ENCODE measurements at regions not wholly inside any gene's neighbourhood (a gene's known extent, or its start where the extent isn't known, plus 50 kb on each side); places are given as distances from the start of the nearest gene placed in this dataset.

- TF ChIP-seq CTCF (conservative IDR thresholded peaks at IDR 0.05): peak; percentile 72
- H3K9me3 Mint-ChIP-seq: no peaks in the 10 kb centered on the region
- no peak overlapping the region for H3K27ac Mint-ChIP-seq
- H3K4me1 Mint-ChIP-seq (ENCODE audit: unreplicated experiment): peaks cover 41% of the 10 kb centered on the region
- no peaks in the 10 kb centered on the region for H3K36me3 Mint-ChIP-seq
- H3K27me3 Mint-ChIP-seq: peaks cover 11% of the 10 kb centered on the region
- no peak for DNase-seq (ENCODE audit: extremely low spot score, unreplicated experiment)
- H3K4me3 Mint-ChIP-seq: no peak overlapping the region
Observed at GRCh38 chr15:93362821-93363220, 273.8 kb upstream of the RGMA start.

- H3K4me1 Mint-ChIP-seq (ENCODE audit: unreplicated experiment): peaks cover 41% of the 10 kb centered on the region
- no peak for TF ChIP-seq CTCF (conservative IDR thresholded peaks at IDR 0.05)
- no peaks in the 10 kb centered on the region for H3K36me3 Mint-ChIP-seq
- no peaks in the 10 kb centered on the region for H3K9me3 Mint-ChIP-seq
- no peak for DNase-seq (ENCODE audit: extremely low spot score, unreplicated experiment)
- no peak overlapping the region for H3K4me3 Mint-ChIP-seq
- H3K27ac Mint-ChIP-seq: no peak overlapping the region
- peaks cover 15% of the 10 kb centered on the region for H3K27me3 Mint-ChIP-seq
Observed at GRCh38 chr15:93362203-93362602, 273.2 kb upstream of the RGMA start.

GRCh38 chr15:93361703-93362102 lies 272.7 kb upstream of the RGMA start:
- Mint-ChIP-seq H3K9me3 (no peaks in the 10 kb centered on the region), H3K36me3 (no peaks in the 10 kb centered on the region), H3K4me1 (ENCODE audit: unreplicated experiment) (peaks cover 41% of the 10 kb centered on the region), H3K4me3 (no peak overlapping the region), H3K27ac (no peak overlapping the region), H3K27me3 (peaks cover 15% of the 10 kb centered on the region)
- no peak for TF ChIP-seq CTCF (conservative IDR thresholded peaks at IDR 0.05)
- no peak for DNase-seq (ENCODE audit: extremely low spot score, unreplicated experiment)

- TF ChIP-seq CTCF (conservative IDR thresholded peaks at IDR 0.05): no peak
- no peaks in the 10 kb centered on the region for H3K36me3 Mint-ChIP-seq
- no peak overlapping the region for H3K4me3 Mint-ChIP-seq
- no peaks in the 10 kb centered on the region for H3K9me3 Mint-ChIP-seq
- peaks cover 34% of the 10 kb centered on the region for H3K4me1 Mint-ChIP-seq (ENCODE audit: unreplicated experiment)
- H3K27ac Mint-ChIP-seq: no peak overlapping the region
- H3K27me3 Mint-ChIP-seq: peaks cover 12% of the 10 kb centered on the region
- no peak for DNase-seq (ENCODE audit: extremely low spot score, unreplicated experiment)
Observed at GRCh38 chr15:93360976-93361375, 272.0 kb upstream of the RGMA start.

GRCh38 chr15:93360318-93360717 lies 271.3 kb upstream of the RGMA start:
- Mint-ChIP-seq H3K4me1 (ENCODE audit: unreplicated experiment) (peaks cover 30% of the 10 kb centered on the region), H3K4me3 (no peak overlapping the region), H3K27ac (no peak overlapping the region), H3K9me3 (no peaks in the 10 kb centered on the region), H3K27me3 (peaks cover 10% of the 10 kb centered on the region), H3K36me3 (no peaks in the 10 kb centered on the region)
- no peak for TF ChIP-seq CTCF (conservative IDR thresholded peaks at IDR 0.05)
- no peak for DNase-seq (ENCODE audit: extremely low spot score, unreplicated experiment)
